IMR-90 (cell line): ENCODE measurements at regions not wholly inside any gene's neighbourhood (a gene's known extent, or its start where the extent isn't known, plus 50 kb on each side); places are given as distances from the start of the nearest gene placed in this dataset.

Experiments used
- ATAC-seq: fragments of 200-7000 bp; cut with Tn5 transposase; 2 replicates; pipeline ENCODE4 v1.9.1; 2020; ENCODE audit warnings: low read depth, mild to moderate bottlenecking, moderate library complexity
- BruUV-seq: library from RNA; stranded (reverse); fragments of 400-500 nt; replicated peaks from 2 replicates; lab custom pipeline; 2021; lab: Mats Ljungman, UMichigan
- CTCF ChIA-PET: fragments of 300-600 bp; formaldehyde crosslinking; extraction: SDS; loops from one replicate; lab custom pipeline; 2021; ENCODE audit warnings: antibody characterized with exemption; lab: Yijun Ruan, JAX
- POLR2A ChIA-PET: fragments of 300-600 bp; sonication (Branson Sonifier 250); formaldehyde crosslinking; loops from one replicate; lab custom pipeline; 2022; ENCODE audit warnings: antibody characterized with exemption; ENCODE audit not compliant: unreplicated experiment; lab: Charles Lee
- DNase-seq: peaks from one replicate; pipeline ENCODE4 v3.0.0; 2013
- H2AFZ ChIP-seq: replicated peaks from 2 replicates; pipeline ENCODE3; 2013; ENCODE audit warnings: low read length, mild to moderate bottlenecking; ENCODE audit not compliant: poor library complexity
- H2AK5ac ChIP-seq: 2 replicates; pipeline ENCODE4 v1.6.1; 2013; ENCODE audit warnings: low read depth, low read length, inconsistent platforms
- H2AK9ac ChIP-seq: replicated peaks from 2 replicates; pipeline ENCODE3; 2013; ENCODE audit warnings: mild to moderate bottlenecking, low read depth, low read length, moderate library complexity; ENCODE audit not compliant: poor library complexity
- H2BK120ac ChIP-seq: 2 replicates; pipeline ENCODE4 v1.6.1; 2013; ENCODE audit warnings: low read depth, low read length, inconsistent platforms
- H2BK15ac ChIP-seq: 3 replicates; pipeline ENCODE4 v1.6.1; 2013; ENCODE audit warnings: low read depth, low read length, inconsistent platforms
- H2BK20ac ChIP-seq: 2 replicates; pipeline ENCODE4 v1.6.1; 2013; ENCODE audit warnings: low read depth, mild to moderate bottlenecking, inconsistent platforms, low read length, moderate library complexity
- H2BK5ac ChIP-seq: 2 replicates; pipeline ENCODE4 v1.6.1; 2013; ENCODE audit warnings: mild to moderate bottlenecking, low read depth, low read length, inconsistent platforms; ENCODE audit not compliant: poor library complexity, severe bottlenecking
- H3K14ac ChIP-seq: replicated peaks from 2 replicates; pipeline ENCODE4 v1.6.1; 2013; ENCODE audit warnings: low read depth, low read length, inconsistent platforms
- H3K18ac ChIP-seq: 2 replicates; pipeline ENCODE4 v1.6.1; 2013; ENCODE audit warnings: low read depth, low read length, control low read depth
- H3K23ac ChIP-seq: 2 replicates; pipeline ENCODE4 v1.6.1; 2013; ENCODE audit warnings: low read depth, low read length, inconsistent platforms
- H3K27ac ChIP-seq: 2 replicates; pipeline ENCODE4 v1.5.1; 2013; ENCODE audit warnings: mild to moderate bottlenecking, control low read depth, low read length; ENCODE audit not compliant: insufficient read depth
- H3K27me3 ChIP-seq: 2 replicates; pipeline ENCODE4 v1.6.1; 2013; ENCODE audit warnings: low read length; ENCODE audit not compliant: control insufficient read depth, insufficient read depth
- H3K36me3 ChIP-seq: 2 replicates; pipeline ENCODE4 v1.6.1; 2013; ENCODE audit warnings: low read length, mixed read lengths; ENCODE audit not compliant: control insufficient read depth, insufficient read depth
- H3K4ac ChIP-seq: 2 replicates; pipeline ENCODE4 v1.6.1; 2013; ENCODE audit warnings: low read depth, low read length, inconsistent platforms
- H3K4me1 ChIP-seq: 2 replicates; pipeline ENCODE4 v1.6.1; 2013; ENCODE audit warnings: low read length, mixed read lengths; ENCODE audit not compliant: control insufficient read depth, insufficient read depth
- H3K4me2 ChIP-seq: 2 replicates; pipeline ENCODE4 v1.6.1; 2013; ENCODE audit warnings: low read depth, mild to moderate bottlenecking, control low read depth, low read length, moderate library complexity
- H3K4me3 ChIP-seq: 2 replicates; pipeline ENCODE4 v1.5.1; 2013; ENCODE audit warnings: low read depth, mild to moderate bottlenecking, control low read depth, low read length, moderate library complexity; ENCODE audit not compliant: insufficient read depth
- H3K56ac ChIP-seq: 2 replicates; pipeline ENCODE4 v1.6.1; 2013; ENCODE audit warnings: low read length, inconsistent platforms; ENCODE audit not compliant: insufficient read depth; ENCODE audit errors: extremely low read depth
- H3K79me1 ChIP-seq, 2 experiments: 2 replicates each; pipeline ENCODE4 v1.6.1; 2013; ENCODE audit warnings: low read length in 2 of 2, inconsistent platforms in 1 of 2, low read depth in 1 of 2
- H3K9ac ChIP-seq: 2 replicates; pipeline ENCODE4 v1.6.1; 2013; ENCODE audit warnings: low read depth, low read length, control low read depth
- H3K9me1 ChIP-seq: 2 replicates; pipeline ENCODE4 v1.6.1; 2013; ENCODE audit warnings: low read length, inconsistent platforms; ENCODE audit not compliant: insufficient read depth
- H3K9me3 ChIP-seq: 2 replicates; pipeline ENCODE4 v1.6.1; 2013; ENCODE audit warnings: low read length; ENCODE audit not compliant: control insufficient read depth, insufficient read depth
- H4K20me1 ChIP-seq: 2 replicates; pipeline ENCODE4 v1.6.1; 2013; ENCODE audit warnings: low read length, inconsistent platforms; ENCODE audit not compliant: insufficient read depth
- H4K5ac ChIP-seq: 2 replicates; pipeline ENCODE4 v1.6.1; 2013; ENCODE audit warnings: mild to moderate bottlenecking, low read depth, low read length, control low read depth
- H4K8ac ChIP-seq, 2 experiments: 2 replicates each; pipeline ENCODE4 v1.6.1; 2013; ENCODE audit warnings: low read depth in 2 of 2, low read length in 2 of 2, control low read depth in 1 of 2, inconsistent platforms in 1 of 2
- H4K91ac ChIP-seq: 2 replicates; pipeline ENCODE4 v1.6.1; 2013; ENCODE audit warnings: low read depth, low read length, inconsistent platforms; ENCODE audit not compliant: insufficient read depth
- BHLHE40 ChIP-seq: fragments of 150-350 bp; IDR thresholded peaks from 2 replicates; pipeline ENCODE4 v1.6.1; 2016; ENCODE audit warnings: mild to moderate bottlenecking, low read depth, low read length
- CEBPB ChIP-seq: IDR thresholded peaks from 2 replicates; pipeline ENCODE4 v1.6.1; 2012; ENCODE audit warnings: low read depth, low read length, improper control_type of control experiment
- CHD1 ChIP-seq: IDR thresholded peaks from 2 replicates; pipeline ENCODE4 v1.6.1; 2012; ENCODE audit warnings: low read depth, low read length, improper control_type of control experiment
- NFE2L2 ChIP-seq: fragments of 150-350 bp; IDR thresholded peaks from 2 replicates; pipeline ENCODE4 v1.6.1; 2016; ENCODE audit warnings: low read depth, mild to moderate bottlenecking, low read length
- RAD21 ChIP-seq: IDR thresholded peaks from 2 replicates; pipeline ENCODE4 v1.6.1; 2012; ENCODE audit warnings: low read length, improper control_type of control experiment
- RCOR1 ChIP-seq: IDR thresholded peaks from 2 replicates; pipeline ENCODE4 v1.6.1; 2012; ENCODE audit warnings: mild to moderate bottlenecking, low read length, improper control_type of control experiment; ENCODE audit not compliant: insufficient replicate concordance
- WGBS, 2 experiments: methylation state at CpG; one replicate each; pipeline versions ENCODE4 v1.1.5 to v1.1.7; 2013; ENCODE audit warnings: missing lambda C conversion rate in 2 of 2; ENCODE audit not compliant: insufficient read length in 1 of 2; ENCODE audit errors: extremely low coverage in 2 of 2; 5-methylcytosine and 5-hydroxymethylcytosine counted together
- dilution Hi-C: fragments of 300-500 bp; cut with HindIII; formaldehyde crosslinking; loops from one replicate; pipeline ENCODE4 v1.14.3; 2018; ENCODE audit warnings: low sequenced_read_pairs; ENCODE audit not compliant: unreplicated experiment
- in situ Hi-C: fragments of 300-500 bp; cut with MboI; formaldehyde crosslinking; loops from 3 replicates; pipeline ENCODE4 v1.14.3; 2019; ENCODE audit warnings: low sequenced_read_pairs, inconsistent platforms, mixed read lengths
- intact Hi-C: fragments of 100-400 bp; cut with micrococcal nuclease; formaldehyde crosslinking; loops from 2 replicates; pipeline ENCODE4 v1.10.0; 2022

DNA sequence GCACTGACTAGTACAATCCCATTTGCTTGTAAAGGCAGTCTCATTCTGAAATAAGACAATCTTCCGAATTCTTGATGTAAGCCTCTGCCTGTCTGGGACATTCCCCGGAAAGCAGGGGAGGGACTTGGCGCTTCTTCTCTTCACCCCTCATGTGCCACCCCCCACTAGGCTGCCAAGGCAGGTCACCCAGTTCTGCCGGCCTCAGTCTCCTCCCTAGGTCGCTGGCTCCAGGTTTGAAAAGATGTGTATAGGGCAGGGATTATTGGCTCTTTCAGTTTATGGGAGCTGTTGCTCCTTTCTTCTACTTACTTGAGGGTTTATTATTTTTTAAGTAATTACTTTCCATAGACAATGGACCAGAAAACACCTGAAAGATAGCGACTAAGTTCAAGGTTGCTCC is 158.1 kb upstream of the RPS6KA2 start:
- H3K27me3 ChIP-seq: no peaks in the 10 kb centered on the region; the same call in 1 of the 2 replicates
- ATAC-seq: no peak
- POLR2A ChIA-PET: no interaction called here
- H2BK15ac ChIP-seq: no peak overlapping the region
- DNase-seq: no peak
- CTCF ChIA-PET: interaction anchor here (0.5 to 2.4 kb wide), 3 partner anchors 10 to 1162 kb away, joined by 4 to 14 read pairs (median 5); no protein-coding TSS in a partner anchor
- no peak overlapping the region for H2AK5ac ChIP-seq
- no peak overlapping the region for H4K5ac ChIP-seq
- H3K36me3 ChIP-seq: no peaks in the 10 kb centered on the region
- H3K9me3 ChIP-seq: no peaks in the 10 kb centered on the region
- no peak overlapping the region for H3K4me2 ChIP-seq
- no TSS peak for BruUV-seq
- H3K4ac ChIP-seq: no peak overlapping the region
- no peak overlapping the region for H3K56ac ChIP-seq
- no peak overlapping the region for H4K91ac ChIP-seq
- dilution Hi-C loops (no loop called here), intact Hi-C loops (loop anchor here (5.0 kb wide), 1 partner anchor 357 kb away; no protein-coding TSS in a partner anchor), in situ Hi-C loops (loop anchor here (5.0 kb wide), 1 partner anchor 207 kb away; no protein-coding TSS in a partner anchor)
- H3K79me1 ChIP-seq: no peaks in the 10 kb centered on the region
- H3K4me3 ChIP-seq: no peak overlapping the region
- no peak overlapping the region for H2BK5ac ChIP-seq
- H4K20me1 ChIP-seq: no peaks in the 10 kb centered on the region
- no peak overlapping the region for H3K23ac ChIP-seq
- 89% methylated on average over 3 of the region's 6 CpGs; no CpG with 5 or more reads in 1 of the 2 experiments for WGBS, 2 experiments
- no peak overlapping the region for H3K14ac ChIP-seq
- H3K9me1 ChIP-seq: no peaks in the 10 kb centered on the region
- no peak overlapping the region for H2BK20ac ChIP-seq
- H3K27ac ChIP-seq: no peak overlapping the region
- H4K8ac ChIP-seq: no peak overlapping the region
- no peak for TF ChIP-seq RAD21
- no peak for TF ChIP-seq BHLHE40
- no peak for TF ChIP-seq CEBPB
- no peak for TF ChIP-seq RCOR1
- no peak for TF ChIP-seq CHD1
- TF ChIP-seq NFE2L2: no peak
- no peaks in the 10 kb centered on the region for H3K4me1 ChIP-seq
- no peak overlapping the region for H2BK120ac ChIP-seq
- H2AK9ac ChIP-seq: no peak overlapping the region
- H2AFZ ChIP-seq: no peak overlapping the region
- no peak overlapping the region for H3K9ac ChIP-seq
- H3K18ac ChIP-seq: no peak overlapping the region
